GM19372 (cell line): ENCODE measurements at regions not wholly inside any gene's neighbourhood (a gene's known extent, or its start where the extent isn't known, plus 50 kb on each side); places are given as distances from the start of the nearest gene placed in this dataset.
"Not testable (repeated sequence)": the region's sequence is repeated elsewhere in the genome, so short reads cannot be mapped to it uniquely, and the experiment has no call there.

Source experiments
- ATAC-seq: cut with Tn5 transposase; IDR thresholded peaks from one replicate; pipeline ENCODE4 v1.9.1; 2021; ENCODE audit warnings: mild to moderate bottlenecking, low read depth, moderate library complexity; ENCODE audit not compliant: unreplicated experiment

- ATAC-seq = no peak
Observed at GRCh38 chr2:236345081-236345714, 81.0 kb upstream of the ASB18 start.

- no peak for ATAC-seq
Observed at GRCh38 chr2:236346366-236346765, 82.2 kb upstream of the ASB18 start.

GRCh38 chr2:236348279-236348678, 84.1 kb upstream of the ASB18 start:
- ATAC-seq = no peak

GRCh38 chr2:236348976-236349375, 84.8 kb upstream of the ASB18 start:
- no peak for ATAC-seq

- no peak for ATAC-seq
Observed at GRCh38 chr2:236350426-236350825, 86.2 kb upstream of the ASB18 start.

GRCh38 chr2:236351966-236352525, 87.8 kb upstream of the ASB18 start:
- no peak for ATAC-seq

GRCh38 chr2:236352761-236353593, 88.8 kb upstream of the ASB18 start:
- ATAC-seq = no peak

- no peak for ATAC-seq
Observed at GRCh38 chr2:236353594-236353942, 89.4 kb upstream of the ASB18 start.

GRCh38 chr2:236354056-236354940, 90.1 kb upstream of the ASB18 start:
- ATAC-seq = no peak

GRCh38 chr2:236354973-236355595, 90.9 kb upstream of the ASB18 start:
- no peak for ATAC-seq

- ATAC-seq = no peak
Observed at GRCh38 chr2:236355911-236356310, 91.7 kb upstream of the ASB18 start.

- ATAC-seq = not testable (repeated sequence)
Observed at GRCh38 chr2:236356321-236356720, 92.1 kb upstream of the ASB18 start.

- ATAC-seq = not testable (repeated sequence)
Observed at GRCh38 chr2:236358482-236358881, 94.3 kb upstream of the ASB18 start.

GRCh38 chr2:236359426-236360045, 95.3 kb upstream of the ASB18 start:
- no peak for ATAC-seq

- no peak for ATAC-seq
Observed at GRCh38 chr2:236360496-236360895, 96.3 kb upstream of the ASB18 start.

GRCh38 chr2:236363711-236364277, 99.6 kb upstream of the ASB18 start:
- ATAC-seq = no peak

- ATAC-seq = no peak
Observed at GRCh38 chr2:236365258-236366048, 101.2 kb upstream of the ASB18 start.

- ATAC-seq = no peak
Observed at GRCh38 chr2:236366049-236366387, 101.8 kb upstream of the ASB18 start.

GRCh38 chr2:236366397-236366796, 102.2 kb upstream of the ASB18 start:
- ATAC-seq = no peak
